WTC11 (cell line): ENCODE measurements at regions not wholly inside any gene's neighbourhood (a gene's known extent, or its start where the extent isn't known, plus 50 kb on each side); places are given as distances from the start of the nearest gene placed in this dataset.

Source experiments
- CREB1 ChIP-seq: sonication (generic); formaldehyde crosslinking; IDR thresholded peaks from 2 replicates; pipeline ENCODE4 v1.8.0; 2023; ENCODE audit warnings: mild to moderate bottlenecking, missing genetic modification reagents
- CTCF ChIP-seq: fragments of 200-600 bp; IDR thresholded peaks from 2 replicates; pipeline ENCODE4 v1.8.0; 2022; ENCODE audit warnings: antibody characterized with exemption
- NFE2L1 ChIP-seq: sonication (generic); formaldehyde crosslinking; IDR thresholded peaks from 2 replicates; pipeline ENCODE4 v1.8.1; 2023; ENCODE audit warnings: missing genetic modification reagents
- NFYB ChIP-seq: sonication (generic); formaldehyde crosslinking; conservative IDR thresholded peaks from 2 replicates; pipeline ENCODE4 v1.8.0; 2022; ENCODE audit warnings: low read depth, missing genetic modification reagents
- NR2C2 ChIP-seq: sonication (generic); formaldehyde crosslinking; IDR thresholded peaks from 2 replicates; pipeline ENCODE4 v1.8.0; 2022; ENCODE audit warnings: mild to moderate bottlenecking, missing genetic modification reagents
- RORB ChIP-seq: fragments of 250-450 bp; sonication (Bioruptor Pico); IDR thresholded peaks from 2 replicates; pipeline ENCODE4 v1.9.0; 2021; ENCODE audit warnings: mild to moderate bottlenecking
- TP53 ChIP-seq: sonication (generic); formaldehyde crosslinking; IDR thresholded peaks from 2 replicates; pipeline ENCODE4 v1.8.1; 2023; ENCODE audit warnings: mild to moderate bottlenecking, missing genetic modification reagents
- USF2 ChIP-seq: sonication (generic); formaldehyde crosslinking; IDR thresholded peaks from 2 replicates; pipeline ENCODE4 v1.8.1; 2023; ENCODE audit warnings: mild to moderate bottlenecking, missing genetic modification reagents, moderate library complexity

GRCh38 chr3:16668776-16669545 lies 63.7 kb upstream of the DAZL start:
- TF ChIP-seq NFYB (CRISPR knock-in tag) = no peak
- TF ChIP-seq NFE2L1 (CRISPR knock-in tag) = no peak
- TF ChIP-seq NR2C2 = no peak
- no peak for TF ChIP-seq CREB1
- TF ChIP-seq CTCF = no peak
- TF ChIP-seq TP53 (CRISPR knock-in tag) = no peak
- TF ChIP-seq USF2 = no peak
- TF ChIP-seq RORB = no peak
